HG02970 (cell line): ENCODE measurements at regions not wholly inside any gene's neighbourhood (a gene's known extent, or its start where the extent isn't known, plus 50 kb on each side); places are given as distances from the start of the nearest gene placed in this dataset.

Experiments used
- ATAC-seq: cut with Tn5 transposase; IDR thresholded peaks from one replicate; pipeline ENCODE4 v1.9.1; 2021; ENCODE audit warnings: mild to moderate bottlenecking, moderate library complexity, moderate number of reproducible peaks; ENCODE audit not compliant: unreplicated experiment, low FRiP score

DNA sequence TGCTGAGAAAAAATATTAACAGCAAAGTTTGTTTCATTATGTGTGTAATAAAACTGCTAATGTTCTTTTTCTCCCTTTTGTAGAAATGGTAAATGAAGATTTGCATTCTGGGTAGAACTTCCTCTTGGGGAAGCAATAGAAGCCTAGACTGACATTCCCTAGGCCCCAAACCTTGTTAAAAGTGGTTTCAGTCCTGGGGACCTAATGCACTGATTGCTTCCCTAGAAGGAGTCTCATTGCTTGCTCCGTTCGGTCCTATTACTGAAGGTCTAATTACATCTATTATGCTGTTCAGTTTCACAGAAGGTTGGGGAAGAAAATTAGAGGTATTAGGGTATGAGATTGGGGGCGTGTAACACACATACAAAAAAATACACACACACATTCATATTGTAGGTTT is 893.8 kb downstream of the TLE4 start:
- ATAC-seq: no peak

DNA sequence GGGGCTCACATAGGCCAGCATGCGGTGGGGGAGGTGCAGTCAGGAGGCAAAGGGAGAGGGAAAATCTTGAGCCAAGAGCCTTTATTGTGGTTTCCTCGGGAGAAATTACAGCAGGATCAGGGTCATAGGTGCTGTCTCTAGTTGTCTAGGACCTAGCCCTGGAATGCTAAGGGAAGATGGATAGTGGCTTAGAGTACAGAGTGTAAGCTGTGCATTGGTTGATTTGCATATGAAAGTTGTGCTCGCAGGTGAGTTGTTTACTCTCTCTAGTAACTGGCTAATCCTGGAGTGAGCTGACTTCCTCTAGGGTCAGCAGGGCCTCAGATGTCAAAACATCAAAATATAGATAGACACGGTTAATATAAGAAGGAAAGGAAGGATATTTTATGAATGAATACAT is 877.7 kb downstream of the TLE4 start:
- no peak for ATAC-seq

DNA sequence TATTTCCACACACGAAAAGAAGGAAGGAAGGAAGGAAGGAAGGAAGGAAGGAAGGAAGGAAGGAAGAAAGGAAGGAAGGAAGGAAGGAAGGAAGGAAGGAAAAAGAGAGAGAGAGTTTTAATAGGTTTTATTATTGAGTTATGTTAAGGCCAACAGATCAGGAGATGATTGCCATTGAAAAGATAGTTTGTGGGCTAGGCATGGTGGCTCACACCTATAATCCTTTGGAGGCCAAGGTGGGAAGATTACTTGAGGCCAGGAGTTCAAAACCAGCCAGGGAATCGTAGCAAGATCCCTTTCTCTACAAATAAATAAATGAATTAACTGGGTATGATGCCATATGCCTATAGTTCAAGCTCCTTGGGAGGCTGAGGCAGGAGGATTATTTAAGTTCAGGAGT is 877.2 kb downstream of the TLE4 start:
- no peak for ATAC-seq

DNA sequence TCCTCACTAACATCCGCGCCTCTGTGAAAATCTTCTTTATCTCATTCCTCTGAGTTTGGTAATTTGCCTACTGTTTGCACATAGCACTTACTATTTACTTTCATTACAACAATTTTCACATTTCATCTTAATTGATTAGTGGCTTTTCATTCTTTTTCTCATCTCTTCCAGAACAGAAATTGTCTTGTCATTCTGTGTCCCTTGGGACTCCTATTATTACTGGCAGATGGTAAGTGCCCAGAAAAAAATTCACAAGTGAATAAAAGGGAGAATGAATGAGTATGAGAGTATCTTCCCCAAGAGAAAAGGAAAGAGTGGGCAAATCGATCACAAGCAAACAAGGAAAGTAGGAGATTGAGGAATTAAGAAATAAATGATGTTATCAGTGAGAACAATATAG is 876.1 kb downstream of the TLE4 start:
- ATAC-seq: no peak

DNA sequence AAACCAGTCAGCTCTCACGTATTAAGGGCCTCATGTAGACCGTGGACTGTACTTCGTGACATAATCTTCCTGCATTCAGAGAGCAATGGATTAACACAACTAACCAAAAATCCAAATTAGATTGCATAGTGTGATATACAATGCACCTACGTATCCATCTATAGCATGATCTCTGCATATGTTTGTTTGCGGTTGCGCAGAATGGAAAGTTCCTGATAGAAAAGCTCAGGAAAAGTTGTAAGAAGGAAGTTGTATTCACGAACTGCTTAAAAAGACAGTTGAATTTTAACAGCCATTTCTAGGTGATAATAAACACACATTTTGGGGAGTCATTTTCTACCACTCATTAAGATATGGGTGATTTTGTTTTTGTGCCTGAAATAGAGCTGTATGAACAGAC is 869.0 kb downstream of the TLE4 start:
- no peak for ATAC-seq

DNA sequence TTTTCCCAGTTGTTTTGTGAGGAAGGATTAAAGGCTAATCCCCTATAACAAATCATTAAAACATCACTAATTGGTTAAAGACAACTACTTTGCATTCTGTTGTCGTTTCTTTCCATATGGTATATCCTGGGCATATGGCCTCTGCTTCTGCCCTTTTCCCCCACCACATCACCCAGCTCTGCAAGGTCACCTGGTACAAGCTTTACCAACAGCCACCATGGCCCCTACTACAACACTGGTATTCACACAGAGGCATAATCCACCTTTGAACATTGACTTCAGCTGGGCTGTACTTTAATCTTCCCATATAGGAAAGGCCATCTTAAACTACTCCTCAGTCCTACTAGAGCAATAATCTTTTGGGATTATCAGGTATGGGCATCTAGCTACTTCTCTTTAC is 866.1 kb downstream of the TLE4 start:
- ATAC-seq: no peak

DNA sequence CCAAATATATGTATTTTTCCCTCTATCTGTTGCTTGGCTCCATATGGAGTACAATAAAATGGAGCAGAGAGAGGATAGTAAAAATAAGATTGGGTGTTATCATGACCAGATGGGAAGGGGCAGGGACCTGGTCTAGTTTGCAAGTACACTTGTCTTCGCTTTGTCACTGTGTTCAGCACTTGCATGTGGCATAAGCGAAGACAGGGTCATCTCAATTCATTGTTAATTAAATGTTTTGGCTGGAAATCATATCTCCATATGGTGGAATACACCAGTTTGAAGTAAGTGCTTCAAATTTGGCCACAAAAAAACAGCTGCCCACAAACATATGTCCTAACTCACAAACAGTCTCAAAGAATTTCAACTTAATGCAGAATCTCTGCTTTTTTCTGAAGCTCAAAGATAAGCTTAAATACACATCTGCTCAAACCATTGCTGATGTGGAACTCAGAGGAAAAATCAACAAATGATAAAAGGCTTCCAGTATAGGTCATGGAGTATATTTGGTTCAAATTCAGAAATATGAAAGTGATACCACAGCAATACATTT is 865.4 kb downstream of the TLE4 start:
- no peak for ATAC-seq

DNA sequence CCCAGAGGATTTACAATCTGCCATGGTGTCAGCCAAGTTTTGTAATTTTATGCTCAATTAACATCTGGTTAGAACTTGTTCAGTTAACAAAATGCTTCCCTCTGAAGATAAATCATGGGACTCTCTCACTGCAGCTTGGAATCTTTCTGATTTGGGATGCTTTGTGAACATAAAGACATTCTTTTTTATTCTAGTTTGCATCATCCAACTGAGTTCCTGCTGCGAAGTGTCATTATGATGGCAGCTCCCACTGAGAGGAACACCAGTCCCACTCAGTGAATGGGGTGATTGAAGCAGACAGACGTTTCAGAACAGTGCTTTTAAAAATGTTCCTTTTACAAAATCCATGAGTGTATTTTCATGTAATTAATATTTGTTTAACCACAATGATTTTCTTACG is 863.8 kb downstream of the TLE4 start:
- ATAC-seq: no peak

DNA sequence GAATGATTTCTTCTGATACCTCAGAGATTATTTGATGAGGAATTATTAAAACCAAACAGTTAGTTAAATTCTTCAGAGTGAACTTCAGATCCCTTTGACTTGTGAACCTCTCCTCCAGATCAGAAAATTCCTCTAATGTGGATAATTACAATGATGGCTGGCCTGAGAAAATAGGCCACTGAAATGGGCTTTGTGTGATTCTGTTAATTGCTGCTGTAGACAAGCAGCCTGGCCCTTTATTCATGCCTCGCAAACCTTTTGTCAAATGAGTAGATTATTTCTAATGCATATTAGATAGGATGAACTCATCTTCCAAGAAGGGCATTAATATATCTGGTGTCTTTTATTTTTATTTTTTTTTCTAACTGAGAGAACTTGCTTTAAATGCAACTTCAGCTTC is 855.2 kb downstream of the TLE4 start:
- ATAC-seq: no peak

DNA sequence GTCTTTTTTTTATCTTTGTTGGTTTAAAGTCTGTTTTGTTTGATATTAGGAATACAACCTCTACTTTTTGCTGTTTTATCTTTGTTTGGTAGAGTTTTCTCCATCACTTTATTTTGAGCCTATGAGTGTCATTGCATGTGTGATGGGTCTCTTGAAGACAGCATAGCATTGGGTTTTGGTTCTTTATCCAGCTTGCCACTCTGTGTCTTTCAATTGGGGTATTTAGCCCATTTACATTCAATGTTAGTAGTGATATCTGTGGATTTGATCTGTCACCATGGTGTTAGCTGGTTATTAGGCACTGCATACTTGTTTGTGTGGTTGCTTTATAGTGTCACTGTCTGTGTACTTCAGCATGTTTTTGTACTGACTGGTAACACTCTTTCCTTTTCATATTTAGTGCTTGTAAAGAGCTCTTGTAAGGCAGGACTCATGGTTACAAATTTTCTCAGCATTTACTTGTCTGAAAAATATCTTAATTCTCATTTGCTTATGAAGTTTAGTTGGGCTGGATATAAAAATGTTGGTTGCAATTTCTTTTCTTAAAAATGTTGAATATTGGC is 845.5 kb downstream of the TLE4 start:
- ATAC-seq: no peak

DNA sequence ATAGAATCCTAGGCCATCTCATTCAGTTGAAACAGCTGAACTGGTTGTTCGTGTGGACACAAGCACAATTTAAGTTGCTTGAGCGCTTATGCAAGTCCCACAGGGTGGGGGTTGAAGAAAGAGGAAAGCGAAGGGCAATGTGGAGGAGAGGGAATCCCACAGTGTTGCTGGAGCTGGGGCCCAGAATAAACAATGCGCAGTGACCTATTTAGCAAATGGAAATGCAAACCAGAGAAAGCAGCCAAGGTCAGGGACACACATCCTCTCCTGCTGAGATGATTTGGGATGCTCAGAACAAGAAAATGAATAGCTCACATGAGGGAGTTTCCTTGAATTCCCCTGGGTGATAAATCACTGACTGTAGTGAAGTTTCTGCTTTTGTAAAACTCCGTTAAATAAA is 838.3 kb downstream of the TLE4 start:
- no peak for ATAC-seq

DNA sequence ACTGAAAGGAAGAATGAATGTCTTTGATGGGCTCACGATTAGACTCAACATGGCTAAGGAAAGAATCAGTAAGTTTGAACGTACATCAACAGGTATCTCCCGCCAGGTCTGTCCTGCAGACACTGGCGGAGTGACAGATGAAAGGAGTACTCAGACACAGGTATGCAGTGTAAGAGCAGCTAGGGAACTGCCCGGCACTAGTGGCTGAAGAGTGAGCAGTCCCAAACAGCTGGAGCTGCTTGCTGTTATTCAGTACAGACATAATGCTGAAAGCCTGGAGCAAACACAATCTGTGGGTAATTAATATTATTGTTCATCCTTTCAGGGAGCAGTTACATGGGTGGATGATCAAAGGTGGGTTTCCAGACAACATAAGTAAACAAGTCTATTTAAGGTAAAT is 835.5 kb downstream of the TLE4 start:
- ATAC-seq: no peak

DNA sequence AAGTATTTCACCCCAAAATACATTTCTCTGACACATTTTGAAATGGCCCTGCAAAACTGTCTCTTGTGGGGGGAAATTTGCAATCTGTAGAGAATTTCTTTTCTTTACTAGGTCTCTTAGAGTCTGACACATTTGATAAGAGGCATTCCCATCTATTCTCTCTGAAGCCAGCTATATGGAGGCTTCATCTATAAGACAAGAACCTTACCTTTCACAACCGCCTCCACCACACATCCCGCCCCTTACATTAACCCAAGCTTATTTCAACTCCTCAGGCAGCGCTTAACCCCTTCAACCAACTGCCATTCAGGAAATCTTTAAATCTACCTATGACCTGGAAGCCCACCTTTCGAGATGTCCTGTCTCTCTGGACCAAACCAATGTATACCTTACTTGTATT is 829.5 kb downstream of the TLE4 start:
- ATAC-seq: no peak

DNA sequence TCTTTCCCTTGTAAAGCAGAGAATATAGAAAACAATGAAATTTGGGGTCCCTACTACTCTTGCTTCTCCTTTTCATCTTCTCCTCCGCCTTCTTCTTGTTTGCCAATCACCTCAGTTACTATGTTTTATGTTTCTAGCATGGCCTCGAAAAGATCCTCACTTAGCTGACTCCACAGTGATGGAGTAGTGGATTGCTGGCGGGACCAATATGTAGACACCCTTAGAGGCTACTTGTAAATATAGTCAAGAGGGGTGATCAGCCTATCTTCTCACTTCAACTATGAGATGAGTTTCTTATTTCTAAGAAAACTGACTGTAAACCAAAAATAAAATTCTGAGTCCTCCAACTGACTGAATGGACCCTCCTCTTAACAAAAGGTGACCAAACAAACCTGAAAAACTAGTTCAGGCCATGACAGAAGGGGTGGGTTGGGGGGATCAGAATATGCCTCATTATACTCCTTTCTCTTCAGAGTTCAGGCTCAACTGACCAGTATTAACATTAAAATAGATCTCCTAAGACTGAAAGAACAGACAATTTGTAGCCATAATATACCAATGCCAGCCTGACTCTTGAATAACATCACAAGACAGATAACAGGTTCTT is 829.0 kb downstream of the TLE4 start:
- no peak for ATAC-seq

DNA sequence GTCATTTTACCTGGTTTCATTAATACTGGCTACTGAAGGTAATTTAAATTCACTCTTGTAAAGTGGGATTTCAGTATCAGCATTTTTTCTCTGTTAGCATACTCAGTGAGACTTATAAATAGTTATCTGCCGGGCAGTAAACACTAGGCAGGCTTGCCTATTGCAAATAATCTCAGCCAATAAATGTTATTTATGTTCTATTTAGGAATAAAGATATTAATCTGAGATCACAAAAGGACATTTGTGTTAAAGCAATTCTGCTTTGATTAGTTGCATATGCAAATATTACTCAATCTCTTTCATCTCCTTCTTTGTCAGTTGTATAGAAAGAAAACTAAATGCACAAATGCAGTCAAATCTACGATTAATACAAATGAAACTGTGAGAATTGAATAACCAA is 827.8 kb downstream of the TLE4 start:
- no peak for ATAC-seq

DNA sequence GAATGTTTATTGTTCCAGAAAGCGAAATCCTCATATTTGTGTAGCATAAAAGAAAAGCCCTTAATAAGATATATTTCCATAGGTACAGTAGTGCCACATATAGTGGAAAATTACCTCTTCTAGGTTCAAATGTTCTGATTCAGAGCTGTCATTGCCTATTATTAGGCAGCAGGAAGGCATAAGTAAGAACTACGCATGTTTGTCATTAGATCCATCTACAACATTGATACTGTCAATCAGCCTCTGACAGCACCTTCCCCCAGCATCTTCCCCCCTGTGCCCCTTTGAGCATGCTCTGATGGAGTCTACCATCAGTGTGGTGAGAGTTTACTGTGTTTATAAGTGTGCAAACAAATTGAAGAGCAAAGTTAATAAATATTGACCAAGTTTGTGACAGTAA is 816.1 kb downstream of the TLE4 start:
- ATAC-seq: no peak

DNA sequence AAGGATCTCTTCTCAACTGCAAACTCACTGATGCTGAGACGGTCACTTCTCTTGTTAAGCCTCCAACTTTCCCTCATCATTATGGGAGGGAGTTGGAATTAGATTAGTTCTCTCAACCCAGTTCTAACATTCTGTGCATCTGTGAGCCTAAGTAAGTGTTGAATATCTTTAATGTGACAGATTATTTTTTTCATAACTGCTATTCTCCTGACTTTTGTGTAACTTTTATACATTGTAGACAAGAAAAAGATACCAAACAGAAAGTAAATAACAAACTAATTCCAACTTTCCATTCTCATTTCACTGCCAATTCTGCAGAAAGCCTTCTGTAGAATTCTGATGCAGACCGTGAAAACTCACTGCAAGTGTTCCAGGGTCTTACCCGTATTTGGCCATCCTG is 813.5 kb downstream of the TLE4 start:
- no peak for ATAC-seq

DNA sequence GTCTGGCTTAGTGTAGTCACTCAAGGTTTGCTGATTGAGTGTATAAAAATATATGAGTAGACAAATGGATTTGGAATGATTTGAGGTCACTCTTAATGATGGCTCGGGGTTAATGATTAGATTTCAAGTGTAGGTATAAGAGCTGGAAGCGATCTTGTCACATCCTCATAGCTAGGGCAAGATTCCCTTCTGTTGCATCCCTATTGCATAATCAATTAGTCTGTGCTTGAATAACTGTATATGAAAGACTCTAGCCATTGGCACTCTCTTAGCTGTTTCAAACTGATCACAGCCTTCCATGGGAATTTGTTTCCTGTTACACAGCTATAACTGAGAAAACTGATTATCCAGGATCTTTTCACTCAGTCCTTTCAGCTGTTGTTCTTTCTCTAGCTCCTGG is 811.6 kb downstream of the TLE4 start:
- no peak for ATAC-seq

DNA sequence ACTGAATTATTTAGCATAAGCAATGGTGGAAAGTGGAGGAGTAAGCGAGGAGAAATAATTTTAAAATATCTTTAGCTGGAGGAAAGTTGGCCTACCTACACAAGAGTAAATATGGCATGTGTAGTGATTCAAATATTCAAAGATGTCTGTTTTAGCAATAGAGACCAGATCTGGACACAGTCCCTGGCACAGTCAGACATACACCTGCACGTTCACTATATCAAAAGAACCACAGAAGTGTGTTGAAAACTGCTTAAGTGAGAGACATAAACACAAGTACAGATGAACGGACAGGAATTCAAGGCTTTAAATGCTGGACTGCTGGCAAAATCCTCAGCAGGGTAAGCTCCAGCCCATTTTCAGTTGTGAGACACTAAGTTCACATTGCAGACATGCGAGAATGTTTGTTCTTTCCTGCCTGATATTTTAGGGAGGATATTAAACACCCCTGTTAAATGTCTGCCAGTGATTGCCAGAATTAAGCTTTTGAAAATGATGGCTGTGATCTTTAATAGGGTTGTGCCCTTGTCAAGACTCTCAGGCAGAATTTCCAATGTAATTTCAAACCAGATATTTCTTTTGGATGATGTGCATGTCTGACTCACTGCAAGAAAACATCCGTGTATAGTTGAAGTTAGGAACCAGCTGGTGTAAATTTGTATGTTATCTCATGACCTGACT is 810.6 kb downstream of the TLE4 start:
- no peak for ATAC-seq

DNA sequence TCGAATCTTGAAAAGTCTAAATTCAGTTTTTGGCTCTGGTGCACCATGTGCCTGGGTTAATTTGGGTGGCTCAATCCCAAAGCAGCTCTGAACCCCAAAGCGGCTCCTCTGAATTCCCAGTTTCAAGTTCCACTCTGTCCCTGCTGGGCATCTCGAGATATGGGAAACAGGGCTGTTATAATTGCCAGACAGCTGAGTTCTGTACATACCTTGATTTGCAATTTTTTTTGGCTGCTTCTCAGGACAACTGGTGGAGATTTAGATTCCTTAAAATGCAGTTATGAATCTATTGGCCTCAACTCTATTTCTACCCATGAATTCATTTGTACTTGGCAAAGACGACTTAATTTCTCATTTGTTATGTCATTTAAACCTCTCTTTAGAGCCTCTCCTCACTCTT is 808.5 kb downstream of the TLE4 start:
- no peak for ATAC-seq

DNA sequence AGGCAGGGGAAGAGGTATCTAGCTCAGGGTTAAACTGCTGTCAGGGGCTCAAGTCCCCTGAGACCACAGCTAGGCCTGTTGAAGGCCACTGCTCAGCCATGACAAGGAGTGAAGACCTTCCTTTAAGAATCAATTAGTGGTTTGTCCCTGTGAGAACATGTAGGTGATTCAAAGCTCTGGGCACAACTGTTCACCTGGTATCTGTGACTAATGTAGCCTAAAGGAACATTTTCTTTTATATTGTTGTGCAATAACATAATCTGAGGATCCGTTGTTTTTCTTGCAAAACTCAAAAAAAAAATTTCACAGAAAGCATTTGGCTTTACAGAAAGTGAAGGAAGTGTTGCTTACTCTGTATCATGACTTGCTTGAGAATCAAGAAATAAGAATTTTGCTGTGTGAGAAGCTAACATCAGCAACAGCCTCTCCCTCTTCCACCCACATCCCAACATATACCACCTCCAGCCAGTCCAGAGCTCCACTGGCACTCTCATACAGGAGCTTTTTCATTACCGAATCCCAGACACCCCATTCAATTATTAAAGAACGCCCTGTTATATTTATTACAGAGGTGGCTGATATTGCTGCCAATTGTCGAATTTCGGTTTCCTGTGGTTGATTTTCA is 807.0 kb downstream of the TLE4 start:
- no peak for ATAC-seq

DNA sequence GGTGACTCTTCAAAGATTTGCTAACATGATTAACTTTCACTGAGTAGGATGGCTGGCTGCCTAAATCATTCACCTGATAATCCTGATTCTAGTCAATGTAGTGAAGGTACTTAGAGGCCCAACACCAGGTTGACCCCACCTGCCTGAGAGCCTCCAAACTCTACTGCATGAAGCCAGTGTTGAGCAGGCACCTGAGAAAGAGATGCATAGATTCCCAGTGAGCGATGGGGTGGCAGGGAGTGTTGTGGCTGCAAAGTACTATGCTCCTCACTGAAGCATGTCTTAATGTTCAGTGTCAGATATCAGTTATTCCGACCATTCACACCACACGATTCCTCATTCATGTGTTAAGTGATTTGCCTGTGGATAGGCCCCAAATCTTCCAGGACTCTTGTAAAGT is 804.4 kb downstream of the TLE4 start:
- no peak for ATAC-seq
